NCI-H1417 (cell line): ENCODE measurements at regions not wholly inside any gene's neighbourhood (a gene's known extent, or its start where the extent isn't known, plus 50 kb on each side); places are given as distances from the start of the nearest gene placed in this dataset.

ENCODE experiments used
- DNase-seq, 3 experiments: peaks; one replicate each; lab custom pipeline; 2025; lab: John Stamatoyannopoulos, UW

- DNase-seq: no peak
These were observed 69.7 kb upstream of the CAB39 start for GRCh38 chr2:230642966-230643365.

GRCh38 chr2:230643576-230644291 is 68.9 kb upstream of the CAB39 start:
- DNase-seq: peak in 1 of 3 experiments; percentile 9

- DNase-seq: no peak
These were observed 68.2 kb upstream of the CAB39 start for GRCh38 chr2:230644356-230644935.

DNA sequence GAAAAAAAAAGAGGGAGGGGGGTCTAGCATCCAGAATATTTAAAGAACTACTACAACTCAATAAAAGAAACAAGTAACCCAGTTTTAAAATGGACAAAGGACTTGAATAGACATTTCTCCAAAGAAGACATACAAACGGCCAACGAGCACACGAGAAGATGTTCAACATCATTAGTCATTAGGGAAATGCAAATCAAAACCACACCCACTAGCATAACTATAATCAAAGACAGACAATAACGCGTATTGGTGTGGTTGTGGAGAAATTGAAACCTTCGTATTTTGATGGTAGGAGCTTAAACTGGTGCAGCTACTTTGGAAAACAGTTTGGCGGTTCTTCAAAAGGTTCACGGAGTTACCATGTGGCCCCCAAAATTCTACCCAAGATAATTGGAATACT is 64.3 kb upstream of the CAB39 start:
- no peak for DNase-seq

GRCh38 chr2:230650585-230651137 is 62.0 kb upstream of the CAB39 start:
- DNase-seq: peak in 2 of 3 experiments; percentile 9 to 40

- DNase-seq: no peak
These were observed 58.6 kb upstream of the CAB39 start for GRCh38 chr2:230654057-230654456.

GRCh38 chr2:230657462-230657861 is 55.2 kb upstream of the CAB39 start:
- DNase-seq: no peak

DNA sequence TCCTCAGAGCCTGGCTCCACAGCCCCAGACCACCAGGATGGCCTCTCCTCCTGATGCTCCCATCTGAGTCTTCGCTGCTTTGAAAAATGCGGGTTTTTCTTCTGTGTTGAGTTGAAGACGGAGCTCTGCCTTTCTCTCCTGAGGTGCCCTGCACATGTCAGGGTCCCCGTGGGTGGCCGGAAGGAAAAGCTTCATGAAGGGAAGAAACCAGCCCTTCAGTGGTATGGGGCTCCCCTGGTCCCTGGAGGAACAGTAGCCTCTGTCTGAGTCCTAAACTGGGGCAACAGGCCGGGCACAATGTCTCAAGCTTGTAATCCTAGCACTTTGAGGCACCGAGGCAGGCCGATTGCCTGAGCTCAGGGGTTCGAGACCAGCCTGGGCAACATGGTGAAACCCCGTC is 54.7 kb upstream of the CAB39 start:
- DNase-seq: no peak

GRCh38 chr2:230658577-230658876 is 54.1 kb upstream of the CAB39 start:
- DNase-seq: no peak

DNA sequence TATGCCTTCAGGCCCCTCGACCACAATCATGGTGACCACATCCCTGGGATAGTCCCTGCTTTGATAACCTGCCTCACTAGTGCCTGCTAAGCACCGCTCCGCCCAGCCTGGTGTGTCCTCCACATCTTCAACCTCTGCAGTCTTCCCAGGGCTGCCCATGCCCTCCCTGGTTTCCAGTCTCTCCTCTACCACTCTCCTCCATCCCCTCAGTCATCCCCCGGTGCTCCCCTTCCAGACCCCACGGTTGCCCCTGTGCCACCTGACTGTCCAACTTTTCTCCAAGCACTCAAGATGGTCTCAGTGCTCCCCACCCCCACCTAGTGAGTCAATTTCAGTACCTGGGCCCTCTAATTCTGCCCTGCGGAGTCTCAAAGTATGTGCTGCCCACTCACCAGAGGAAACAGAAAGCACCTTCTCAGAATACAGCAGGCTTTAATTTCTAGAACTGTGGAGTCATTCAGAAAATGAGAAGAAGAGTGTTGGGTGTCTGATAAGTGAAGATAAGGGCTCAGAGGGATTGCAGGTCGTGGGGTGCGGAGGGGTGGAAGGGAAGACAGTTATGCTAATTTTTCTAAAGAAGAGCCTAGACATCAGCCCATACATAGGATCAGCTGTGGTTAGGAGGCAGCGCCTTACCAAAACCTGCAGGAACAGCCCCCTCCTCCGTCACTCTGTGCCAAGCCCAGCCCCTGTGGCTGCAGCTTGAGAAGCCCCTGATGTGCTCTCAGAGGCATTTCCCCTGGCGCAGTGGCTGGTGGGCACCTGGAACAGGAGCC is 53.6 kb upstream of the CAB39 start:
- DNase-seq: no peak

GRCh38 chr2:230660294-230661060 is 52.2 kb upstream of the CAB39 start:
- DNase-seq: no peak

GRCh38 chr2:230661072-230661957 is 51.3 kb upstream of the CAB39 start:
- no peak for DNase-seq
